Muscle of arm (tissue), 1 donor: ENCODE measurements at regions not wholly inside any gene's neighbourhood (a gene's known extent, or its start where the extent isn't known, plus 50 kb on each side); places are given as distances from the start of the nearest gene placed in this dataset.

Experiments used
- DNase-seq: peaks from one replicate; pipeline ENCODE4 v3.0.0-alpha.2; 2013

DNA sequence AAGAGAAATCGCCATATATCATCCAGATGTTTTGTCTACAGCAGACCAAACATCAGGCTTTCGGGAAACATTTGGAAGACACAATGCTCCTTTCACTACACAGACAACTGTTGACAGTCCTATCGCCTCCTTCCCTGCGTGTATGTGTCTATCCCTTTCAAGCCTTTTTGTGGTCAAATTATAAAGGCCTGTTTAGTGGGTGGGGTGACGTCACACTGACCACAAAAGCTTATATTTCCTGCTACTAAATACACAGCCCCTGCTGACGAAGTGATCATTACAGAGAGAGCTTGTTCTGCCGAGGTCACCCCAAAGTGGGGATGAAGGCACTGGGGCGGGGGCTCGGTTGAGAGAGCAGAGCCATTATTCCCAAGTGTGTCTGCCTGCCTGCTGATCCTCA is 302.7 kb upstream of the TNP1 start:
- no peak for DNase-seq

DNA sequence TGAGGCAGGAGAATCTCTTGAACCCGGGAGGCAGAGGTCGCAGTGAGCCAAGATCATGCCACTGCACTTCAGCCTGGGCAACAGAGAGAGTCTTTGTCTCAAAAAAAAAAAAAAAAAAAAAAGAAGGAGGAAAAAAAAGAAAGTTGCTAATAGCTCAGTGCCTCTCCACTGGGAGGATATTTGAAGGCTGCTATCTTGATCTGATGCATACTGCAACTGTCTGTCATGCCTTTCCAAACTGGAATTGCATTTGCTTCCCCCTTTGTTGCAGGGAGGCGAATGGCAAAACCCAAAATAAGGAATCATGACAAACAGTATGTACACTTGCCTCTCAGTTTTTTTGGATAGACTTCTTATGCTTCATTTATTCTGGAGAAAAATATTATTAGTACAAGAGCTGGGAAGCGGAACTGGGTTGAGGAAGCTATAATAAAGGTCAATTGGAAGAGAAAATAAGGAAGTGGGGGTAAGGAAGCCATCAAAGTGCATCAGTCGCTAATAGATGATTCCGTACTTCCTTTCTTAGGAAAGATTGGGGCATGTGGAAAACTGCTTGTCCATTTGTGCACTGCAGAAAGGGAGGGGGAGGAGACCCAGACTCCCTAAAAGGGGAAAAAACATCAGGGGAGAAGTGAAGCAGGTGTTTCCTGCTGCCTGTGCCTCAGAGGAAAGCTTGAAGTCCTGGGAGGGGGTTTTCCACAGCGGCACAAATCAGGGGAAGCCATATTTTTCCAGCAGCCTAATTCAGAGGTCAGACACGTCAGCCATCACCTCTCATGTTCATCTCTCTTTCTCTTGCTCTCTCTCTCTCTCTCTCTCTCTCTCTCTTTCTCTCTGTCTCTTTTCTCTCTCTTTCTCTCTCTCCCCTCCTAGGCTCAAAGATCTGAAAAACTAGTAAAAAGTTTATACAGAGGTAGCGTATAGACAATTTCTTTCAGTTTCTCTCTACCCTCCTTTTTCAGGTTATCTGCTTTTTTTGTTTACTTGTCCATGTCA is 301.4 kb upstream of the TNP1 start:
- DNase-seq = no peak

DNA sequence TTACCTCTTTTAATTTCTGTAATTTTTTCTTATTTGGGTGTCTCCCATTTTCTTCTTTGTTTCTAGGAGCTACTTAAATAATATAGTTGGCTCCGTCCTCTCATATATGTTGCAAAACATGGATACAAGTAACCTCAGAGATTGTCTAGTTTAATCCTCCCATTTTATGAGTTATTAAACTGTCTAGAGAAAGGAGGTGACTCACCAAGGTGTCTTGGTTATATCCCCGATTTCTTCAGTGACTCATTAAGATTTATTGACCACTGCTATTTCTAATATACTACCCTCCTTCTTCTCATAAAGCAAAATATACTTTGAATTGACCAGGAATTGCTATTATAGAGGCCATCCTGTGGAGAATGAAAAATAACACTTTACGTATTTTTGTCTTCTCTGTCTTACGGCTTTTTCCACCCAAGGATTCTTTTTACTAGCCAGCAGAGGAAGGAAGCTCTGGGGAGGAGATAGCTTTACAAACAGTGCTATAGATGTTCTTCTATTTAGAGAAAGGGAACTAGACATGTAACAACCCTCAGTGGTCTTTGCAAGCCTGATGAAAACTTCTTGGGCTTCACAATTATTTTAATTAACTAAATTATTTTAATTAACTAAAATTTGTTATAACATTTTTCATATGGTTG is 300.4 kb upstream of the TNP1 start:
- no peak for DNase-seq

- DNase-seq = no peak
These were observed 299.1 kb upstream of the TNP1 start for GRCh38 chr2:217158928-217159327.

- DNase-seq = no peak
These were observed 297.7 kb upstream of the TNP1 start for GRCh38 chr2:217157581-217157980.

DNA sequence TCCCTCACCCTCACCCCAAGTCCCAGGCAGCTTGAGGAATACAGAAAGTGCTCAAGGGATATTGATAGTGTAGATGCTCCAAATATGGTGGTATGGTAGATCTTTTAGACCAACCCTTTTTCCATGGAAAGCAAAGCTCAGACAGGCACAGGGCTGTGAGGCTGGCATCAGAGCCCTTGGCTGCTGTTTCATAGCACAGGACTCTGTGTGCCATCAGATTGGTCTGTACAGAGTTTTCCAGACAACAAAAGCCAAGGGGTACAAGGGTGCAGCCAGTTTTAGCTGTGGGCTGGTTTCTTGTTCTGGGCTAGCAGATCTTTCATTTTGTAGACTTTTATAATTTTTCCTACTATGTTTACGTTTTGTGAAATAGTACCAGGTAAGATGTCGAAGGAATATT is 296.9 kb upstream of the TNP1 start:
- no peak for DNase-seq

DNA sequence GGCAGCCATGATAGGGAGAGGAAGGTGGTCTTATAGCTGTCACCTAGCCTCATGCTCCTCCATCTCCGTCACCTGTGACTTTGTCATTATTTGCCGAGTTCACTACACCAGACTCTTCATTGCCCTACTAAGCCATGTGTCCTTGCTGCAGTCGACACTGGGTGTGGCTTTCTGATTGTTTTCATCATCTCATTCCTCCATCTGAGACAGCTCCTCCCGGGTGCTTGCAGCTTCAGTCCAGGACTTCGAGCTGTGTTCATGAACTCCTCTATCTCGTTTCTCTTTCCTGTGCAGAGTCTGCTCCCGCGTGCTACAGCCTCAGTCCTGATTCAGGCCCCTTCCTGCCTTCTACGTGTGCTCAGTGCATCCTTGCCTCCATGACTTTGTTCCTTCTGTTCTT is 295.1 kb upstream of the TNP1 start:
- DNase-seq = no peak

DNA sequence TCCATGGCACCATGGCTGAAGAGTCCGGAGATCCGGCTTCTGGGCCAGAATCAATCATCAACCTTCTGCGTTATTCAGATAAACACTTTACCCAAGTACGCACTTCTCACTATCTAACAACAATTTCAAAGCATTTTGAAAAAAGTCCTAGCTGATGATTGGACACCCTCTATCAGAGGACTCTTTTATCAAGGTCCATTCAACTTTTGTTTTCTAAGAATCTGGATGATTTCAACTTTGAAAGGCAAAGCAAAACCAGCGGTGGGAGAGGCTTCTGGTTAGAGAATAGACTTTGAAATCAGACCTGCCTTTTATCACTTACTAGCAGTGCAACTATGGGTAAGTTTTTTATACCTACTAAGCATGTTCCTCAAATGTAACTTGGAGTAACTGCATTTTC is 293.6 kb upstream of the TNP1 start:
- no peak for DNase-seq

- no peak for DNase-seq
These were observed 293.0 kb upstream of the TNP1 start for GRCh38 chr2:217152831-217153230.

GRCh38 chr2:217151509-217152206 is 291.8 kb upstream of the TNP1 start:
- no peak for DNase-seq

- no peak for DNase-seq
These were observed 290.4 kb upstream of the TNP1 start for GRCh38 chr2:217150236-217150635.

DNA sequence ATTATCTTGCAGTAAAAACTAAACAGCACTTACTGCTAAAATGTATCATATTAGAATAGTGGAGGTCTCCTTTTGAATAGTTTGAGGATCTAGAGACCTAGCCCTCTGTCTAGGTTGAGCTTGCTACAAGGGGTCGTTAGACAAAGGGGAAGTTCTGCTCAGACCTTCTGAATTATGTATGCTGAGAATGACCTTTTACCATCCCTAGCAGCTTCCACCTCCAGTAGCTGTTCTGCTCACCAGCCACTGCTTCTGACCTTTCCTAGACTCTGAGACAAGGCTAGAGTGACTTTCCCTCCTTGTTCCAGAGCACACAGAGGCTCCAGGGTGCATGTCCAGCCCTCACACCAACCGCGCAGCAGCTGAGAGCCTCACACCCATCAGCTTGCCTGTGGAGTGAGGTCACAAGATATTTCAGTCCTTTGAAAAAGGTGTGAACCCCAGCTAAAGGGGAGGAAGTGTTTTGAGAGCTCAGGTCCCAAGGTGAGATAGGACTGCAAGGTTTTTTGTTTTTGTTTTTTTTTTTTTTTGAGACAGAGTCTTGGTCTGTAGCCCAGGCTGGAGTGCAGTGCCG is 289.3 kb upstream of the TNP1 start:
- no peak for DNase-seq

GRCh38 chr2:217147818-217148217 is 288.0 kb upstream of the TNP1 start:
- DNase-seq = no peak

DNA sequence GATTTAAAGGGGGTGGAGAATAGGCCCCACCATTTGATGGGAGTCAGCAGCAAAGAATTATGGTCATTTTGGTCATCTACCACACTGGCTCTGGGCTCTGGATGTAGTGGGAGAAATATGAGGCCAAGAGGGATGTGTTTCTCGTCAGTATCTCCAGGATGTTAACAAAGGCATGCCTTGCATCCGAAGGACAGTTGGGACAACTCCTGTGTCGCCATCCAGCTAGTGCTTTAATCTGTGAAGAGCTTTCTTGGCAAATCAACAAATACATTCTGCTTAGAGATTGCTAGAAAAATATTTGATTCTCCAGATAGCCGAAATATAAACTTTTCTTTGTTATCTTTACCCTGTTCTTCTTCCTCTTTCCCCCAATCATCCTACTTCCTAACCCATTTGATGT is 287.1 kb upstream of the TNP1 start:
- no peak for DNase-seq

GRCh38 chr2:217142649-217143266 is 282.9 kb upstream of the TNP1 start:
- no peak for DNase-seq

DNA sequence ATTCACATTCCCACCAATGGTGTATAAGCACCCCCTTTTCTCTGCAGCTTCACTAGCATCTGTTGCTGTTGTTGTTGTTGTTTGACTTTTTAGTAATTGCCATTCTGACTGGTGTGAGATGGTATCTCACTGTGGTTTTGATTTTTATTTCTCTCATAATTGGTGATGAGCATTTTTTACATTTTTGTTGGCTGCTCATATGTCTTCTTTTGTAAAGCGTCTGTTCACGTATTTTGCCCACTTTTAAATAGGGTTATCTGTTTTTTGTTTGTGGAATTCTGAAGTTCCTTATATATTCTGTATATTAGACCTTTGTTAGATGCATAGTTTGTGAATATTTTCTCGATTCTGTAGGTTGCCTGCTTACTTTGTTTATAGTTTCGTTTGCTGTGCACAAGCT is 278.4 kb upstream of the TNP1 start:
- DNase-seq = no peak

GRCh38 chr2:217127744-217128143 is 267.9 kb upstream of the TNP1 start:
- no peak for DNase-seq

DNA sequence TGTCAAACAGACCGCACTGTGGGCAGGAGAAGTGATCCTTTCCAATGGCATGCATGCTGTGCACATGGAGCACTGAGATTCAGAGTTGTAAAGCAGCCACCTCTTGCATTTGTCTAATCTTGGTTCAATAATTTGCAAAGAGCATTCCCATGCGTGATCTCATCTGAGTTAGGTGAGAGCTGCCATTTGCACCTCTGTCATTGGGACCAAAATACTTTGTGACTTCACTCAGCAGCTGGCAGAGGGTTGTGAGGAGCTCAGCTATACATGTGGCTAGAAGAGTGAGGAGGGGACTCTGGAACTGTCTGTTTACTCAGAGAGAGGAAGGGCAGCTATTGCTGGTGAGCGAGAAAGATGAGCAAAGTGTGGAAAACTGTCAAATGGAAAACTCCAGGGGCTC is 265.1 kb upstream of the TNP1 start:
- DNase-seq = no peak

DNA sequence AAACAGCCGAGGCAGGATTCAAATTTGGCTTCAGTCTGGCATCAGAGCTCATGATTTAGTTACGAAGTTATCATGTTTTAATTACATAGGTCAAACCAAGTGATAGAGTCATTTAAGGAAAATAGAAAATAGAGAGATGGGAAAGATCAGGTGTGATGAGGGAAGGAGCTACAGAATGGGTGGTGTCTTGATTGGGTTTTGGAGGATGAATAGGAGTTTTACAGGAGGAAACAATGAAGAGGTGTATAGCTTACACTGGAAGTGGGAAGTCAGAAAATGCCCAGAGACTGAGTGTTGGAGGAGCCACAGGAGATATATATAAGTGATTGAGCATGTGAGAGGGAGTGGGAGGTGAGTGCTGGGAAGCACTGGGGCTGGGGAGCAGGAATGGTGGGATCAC is 264.2 kb upstream of the TNP1 start:
- DNase-seq = no peak

GRCh38 chr2:217121565-217121964 is 261.7 kb upstream of the TNP1 start:
- no peak for DNase-seq

DNA sequence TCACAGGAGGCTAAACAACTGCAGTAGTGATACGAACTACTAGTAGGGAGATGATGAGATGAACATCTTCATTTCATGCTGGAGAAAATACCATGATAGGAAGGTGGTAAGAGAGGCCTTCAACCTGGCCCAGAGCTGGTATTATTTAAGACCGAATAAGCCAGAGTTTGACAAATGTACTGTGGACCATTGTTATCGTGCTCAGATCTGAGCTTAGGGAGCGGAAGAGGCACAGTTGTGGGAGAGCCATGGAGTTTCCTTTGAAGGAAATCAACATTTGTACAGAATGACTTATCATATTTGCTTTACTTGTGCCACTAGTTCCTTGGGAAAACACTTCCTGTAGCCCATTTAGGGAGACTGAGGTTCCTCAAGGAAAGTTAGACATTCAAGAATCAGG is 260.6 kb upstream of the TNP1 start:
- no peak for DNase-seq
